B cell (primary cell): ENCODE measurements at regions not wholly inside any gene's neighbourhood (a gene's known extent, or its start where the extent isn't known, plus 50 kb on each side); places are given as distances from the start of the nearest gene placed in this dataset.
"Not testable (repeated sequence)": the region's sequence is repeated elsewhere in the genome, so short reads cannot be mapped to it uniquely, and the experiment has no call there.

Experiments used
- ATAC-seq: fragments of 200-7000 bp; cut with Tn5 transposase; one replicate; pipeline ENCODE4 v1.10.0; 2021; ENCODE audit warnings: low read depth, mild to moderate bottlenecking, moderate number of reproducible peaks, moderate library complexity
- CTCF ChIA-PET: fragments of 350-600 bp; sonication (Branson Sonifier 250); formaldehyde crosslinking; loops from one replicate; lab custom pipeline; 2021; ENCODE audit warnings: antibody characterized with exemption, inconsistent platforms; lab: Charles Lee
- POLR2A ChIA-PET: fragments of 350-600 bp; sonication (Branson Sonifier 250); formaldehyde crosslinking; loops from one replicate; lab custom pipeline; 2021; ENCODE audit warnings: antibody characterized with exemption; lab: Charles Lee
- DNase-seq: peaks from one replicate; pipeline ENCODE4 v3.0.0; 2013
- H2AFZ ChIP-seq: 2 replicates; pipeline ENCODE4 v1.6.1; 2012; ENCODE audit warnings: mild to moderate bottlenecking, low read depth, low read length; ENCODE audit not compliant: insufficient read depth, poor library complexity, severe bottlenecking
- H3K27ac ChIP-seq, 2 donors: 1 replicate in 1 of 2; 2 replicates in 1 of 2; pipeline ENCODE4 v1.5.1; 2012 to 2013; ENCODE audit warnings: low read length in 2 of 2, mild to moderate bottlenecking in 2 of 2, moderate library complexity in 1 of 2
- H3K27me3 ChIP-seq, 4 experiments: fragments of 200-600 bp in 1 of 4; sonication (generic) in 1 of 4; replicated peaks in 1 of 4; 1 replicate in 2 of 4; 2 replicates in 2 of 4; pipeline versions ENCODE4 v1.6.1 to v1.7.0; 2013 to 2016; ENCODE audit warnings: low read length in 3 of 4, mild to moderate bottlenecking in 2 of 4, mixed read lengths in 1 of 4, moderate library complexity in 1 of 4; ENCODE audit not compliant: insufficient read depth in 4 of 4, control insufficient read depth in 3 of 4; ENCODE audit errors: control extremely low read depth in 1 of 4
- H3K36me3 ChIP-seq, 2 experiments: replicated peaks in 1 of 2; 1 replicate in 1 of 2; 2 replicates in 1 of 2; pipeline versions ENCODE4 v1.6.1 to v1.7.1; 2013; ENCODE audit warnings: low read length in 1 of 2; ENCODE audit not compliant: insufficient read depth in 2 of 2, control insufficient read depth in 1 of 2; ENCODE audit errors: control extremely low read depth in 1 of 2, extremely low read depth in 1 of 2
- H3K4me1 ChIP-seq, 2 donors: fragments of 200-600 bp in 1 of 2; sonication (generic) in 1 of 2; 1 replicate in 1 of 2; 2 replicates in 1 of 2; pipeline versions ENCODE4 v1.5.1 to v1.6.1; 2013 to 2017; ENCODE audit warnings: low read length in 2 of 2; ENCODE audit not compliant: control insufficient read depth in 2 of 2, insufficient read depth in 2 of 2
- H3K4me2 ChIP-seq: replicated peaks from 2 replicates; pipeline ENCODE3; 2012; ENCODE audit warnings: mild to moderate bottlenecking, low read depth, low read length; ENCODE audit not compliant: poor library complexity, severe bottlenecking
- H3K4me3 ChIP-seq, 5 experiments: fragments of 200-600 bp in 1 of 5; sonication (generic) in 1 of 5; 1 replicate in 3 of 5; 2 replicates in 2 of 5; pipeline versions ENCODE4 v1.5.1 to v1.7.0; 2011 to 2016; ENCODE audit warnings: low read length in 4 of 5, mild to moderate bottlenecking in 4 of 5, low read depth in 2 of 5, control low read depth in 1 of 5, moderate library complexity in 1 of 5; ENCODE audit not compliant: insufficient read depth in 1 of 5; ENCODE audit errors: control extremely low read depth in 1 of 5, extremely low read depth in 1 of 5
- H3K79me2 ChIP-seq: fragments of 200-600 bp; sonication (generic); one replicate; pipeline ENCODE4 v1.6.0; 2016; ENCODE audit warnings: low read length; ENCODE audit not compliant: control insufficient read depth, insufficient read depth
- H3K9ac ChIP-seq: fragments of 200-600 bp; sonication (generic); 2 replicates; pipeline ENCODE4 v1.6.1; 2017; ENCODE audit warnings: mild to moderate bottlenecking, low read length, moderate library complexity
- H3K9me3 ChIP-seq, 3 donors: one replicate each; pipeline versions ENCODE4 v1.6.1 to v1.7.1; 2013; ENCODE audit warnings: low read length in 2 of 3; ENCODE audit not compliant: control insufficient read depth in 2 of 3, insufficient read depth in 1 of 3; ENCODE audit errors: control extremely low read depth in 1 of 3
- H4K20me1 ChIP-seq: 2 replicates; pipeline ENCODE4 v1.6.0; 2012; ENCODE audit warnings: mild to moderate bottlenecking, low read length; ENCODE audit not compliant: insufficient read depth, control insufficient read depth, poor library complexity, severe bottlenecking
- H3K27ac Mint-ChIP-seq: one replicate; pipeline ENCODE4 v1.8.0; 2021; ENCODE audit warnings: mixed read lengths
- H3K27me3 Mint-ChIP-seq: one replicate; pipeline ENCODE4 v1.8.0; 2021; ENCODE audit warnings: mixed read lengths
- H3K4me1 Mint-ChIP-seq: one replicate; pipeline ENCODE4 v1.8.0; 2021; ENCODE audit warnings: mixed read lengths
- H3K4me3 Mint-ChIP-seq: one replicate; pipeline ENCODE4 v1.8.0; 2021; ENCODE audit warnings: mixed read lengths
- H3K9me3 Mint-ChIP-seq: one replicate; pipeline ENCODE4 v1.8.0; 2022; ENCODE audit warnings: mixed read lengths; ENCODE audit not compliant: insufficient read depth
- CTCF ChIP-seq: fragments of 200-600 bp; IDR thresholded peaks from one replicate; pipeline ENCODE4 v1.8.0; 2022; ENCODE audit warnings: antibody characterized with exemption, mild to moderate bottlenecking
- EZH2 ChIP-seq: IDR thresholded peaks from 2 replicates; pipeline ENCODE4 v1.6.1; 2012; ENCODE audit warnings: borderline replicate concordance, low read depth, mild to moderate bottlenecking, moderate library complexity, low read length; ENCODE audit not compliant: insufficient read depth, poor library complexity, severe bottlenecking
- WGBS: methylation state at CpG from one replicate; pipeline ENCODE4 v1.1.5; 2013; ENCODE audit warnings: missing lambda C conversion rate; ENCODE audit not compliant: insufficient coverage; 5-methylcytosine and 5-hydroxymethylcytosine counted together
- intact Hi-C: fragments of 100-400 bp; cut with micrococcal nuclease; formaldehyde crosslinking; loops from one replicate; pipeline ENCODE4 v1.10.0; 2022

- Histone ChIP-seq H3K27me3 (peaks cover 0 to 2% (median 0%) of the 10 kb centered on the region in 4 experiments), H3K4me1 (no peaks in the 10 kb centered on the region), H3K9me3 (peaks cover 3 to 16% (median 10%) of the 10 kb centered on the region in 3 donors), H4K20me1 (no peaks in the 10 kb centered on the region), H3K4me3 (no peak overlapping the region), H3K27ac (no peak overlapping the region), H2AFZ (no peak overlapping the region), H3K9ac (no peak overlapping the region), H3K79me2 (no peaks in the 10 kb centered on the region), H3K36me3 (no peaks in the 10 kb centered on the region), H3K4me2 (no peak overlapping the region)
- no peak overlapping the region for H3K27ac Mint-ChIP-seq
- no peak overlapping the region for H3K4me3 Mint-ChIP-seq
- POLR2A ChIA-PET = no interaction called here
- CTCF ChIA-PET = interaction anchor here (1.4 kb wide), 1 partner anchor 291 kb away, joined by 3 read pairs; no protein-coding TSS in a partner anchor
- ATAC-seq (no peak), DNase-seq (no peak)
- WGBS = 94% methylated on average over 33 of the region's 33 CpGs
- intact Hi-C loops = no loop called here
- no peaks in the 10 kb centered on the region for H3K4me1 Mint-ChIP-seq
- H3K27me3 Mint-ChIP-seq = no peaks in the 10 kb centered on the region
- peaks cover 6% of the 10 kb centered on the region for H3K9me3 Mint-ChIP-seq
- TF ChIP-seq EZH2 = no peak
- TF ChIP-seq CTCF = no peak
Measured at GRCh38 chr6:6952484-6952883, 155.3 kb upstream of the RREB1 start.

GRCh38 chr6:6952927-6953326, 154.8 kb upstream of the RREB1 start:
- 97% methylated on average over 6 of the region's 6 CpGs for WGBS
- H3K4me1 ChIP-seq, H3K4me1 Mint-ChIP-seq, H3K4me2 ChIP-seq, H3K27me3 Mint-ChIP-seq, ATAC-seq, H3K4me3 ChIP-seq, DNase-seq, H3K27ac Mint-ChIP-seq, H3K79me2 ChIP-seq, H3K27ac ChIP-seq, POLR2A ChIA-PET, H3K9me3 Mint-ChIP-seq, H3K4me3 Mint-ChIP-seq, H3K9ac ChIP-seq, H3K36me3 ChIP-seq, H2AFZ ChIP-seq, H4K20me1 ChIP-seq, intact Hi-C loops, H3K27me3 ChIP-seq: not testable (repeated sequence)
- peaks cover 3 to 16% (median 10%) of the 10 kb centered on the region in 3 donors for H3K9me3 ChIP-seq
- CTCF ChIA-PET = interaction anchor here (1.4 kb wide), 1 partner anchor 291 kb away, joined by 3 read pairs; no protein-coding TSS in a partner anchor
